NCI-H128 (cell line): ENCODE measurements at regions not wholly inside any gene's neighbourhood (a gene's known extent, or its start where the extent isn't known, plus 50 kb on each side); places are given as distances from the start of the nearest gene placed in this dataset.

Experiments
- DNase-seq: peaks from one replicate; lab custom pipeline; 2025; ENCODE audit not compliant: unreplicated experiment; lab: John Stamatoyannopoulos, UW

DNA sequence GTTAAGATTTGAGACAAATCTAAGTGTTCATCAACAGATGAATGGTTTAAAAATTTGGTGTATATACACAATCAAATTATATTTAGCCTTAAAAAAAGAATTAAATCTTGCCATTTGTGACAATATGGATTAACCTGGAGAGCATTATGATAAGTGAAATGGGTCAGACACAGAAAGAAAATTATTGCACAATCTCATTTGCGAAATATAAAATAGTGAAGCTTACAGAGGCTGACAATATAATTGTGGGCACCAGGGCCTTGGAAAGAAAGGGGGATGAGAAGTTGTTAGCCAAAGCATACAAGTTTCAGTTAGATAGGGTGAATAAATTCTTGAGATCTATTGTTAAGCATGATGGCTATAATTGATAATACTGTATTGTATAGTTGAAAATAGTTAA, 883.0 kb downstream of the TECRL start:
- DNase-seq: no peak

GRCh38 chr4:63524764-63525163, 884.5 kb downstream of the TECRL start:
- no peak for DNase-seq

GRCh38 chr4:63505714-63506460, 903.4 kb downstream of the TECRL start:
- DNase-seq: no peak

- DNase-seq: no peak
Observed at GRCh38 chr4:63493265-63493664, 916.0 kb downstream of the TECRL start.

DNA sequence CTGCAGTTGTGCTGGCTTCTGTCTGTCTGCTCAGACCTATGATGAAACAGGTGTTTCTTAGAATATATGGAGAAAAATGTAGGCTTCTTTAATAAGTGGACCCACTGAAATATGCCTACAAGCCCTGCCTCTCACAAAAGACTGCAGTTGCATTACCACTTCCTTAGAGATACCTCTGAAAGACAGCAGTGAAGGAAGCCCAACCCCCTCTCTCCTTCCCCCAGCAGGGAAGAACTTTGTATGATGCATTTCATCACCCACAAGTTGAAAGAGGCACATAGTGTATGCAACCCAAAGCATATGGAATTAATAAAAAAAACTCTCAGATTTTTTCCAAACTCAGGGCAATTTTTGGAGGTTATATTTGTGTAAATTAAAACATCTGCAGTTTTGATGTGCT, 916.7 kb downstream of the TECRL start:
- DNase-seq: no peak

DNA sequence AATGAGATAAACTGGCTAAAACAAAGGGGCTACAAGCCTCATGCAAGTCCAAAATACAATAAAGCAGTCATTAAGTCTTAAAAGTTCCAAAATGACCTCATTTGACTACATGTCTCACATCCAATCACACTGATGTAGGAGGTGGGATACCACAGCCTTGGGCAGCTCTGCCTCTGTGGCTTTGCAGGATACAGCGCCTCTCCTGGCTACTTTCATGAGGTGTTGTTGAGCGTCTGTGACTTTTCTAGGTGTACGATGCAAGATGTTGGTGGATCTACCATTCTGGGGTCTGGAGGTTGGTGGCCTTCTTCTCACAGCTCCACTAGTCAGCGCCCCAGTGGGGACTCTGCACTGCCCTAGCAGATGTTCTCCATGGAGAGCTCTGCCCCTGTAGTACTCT, 944.9 kb downstream of the TECRL start:
- DNase-seq: no peak

DNA sequence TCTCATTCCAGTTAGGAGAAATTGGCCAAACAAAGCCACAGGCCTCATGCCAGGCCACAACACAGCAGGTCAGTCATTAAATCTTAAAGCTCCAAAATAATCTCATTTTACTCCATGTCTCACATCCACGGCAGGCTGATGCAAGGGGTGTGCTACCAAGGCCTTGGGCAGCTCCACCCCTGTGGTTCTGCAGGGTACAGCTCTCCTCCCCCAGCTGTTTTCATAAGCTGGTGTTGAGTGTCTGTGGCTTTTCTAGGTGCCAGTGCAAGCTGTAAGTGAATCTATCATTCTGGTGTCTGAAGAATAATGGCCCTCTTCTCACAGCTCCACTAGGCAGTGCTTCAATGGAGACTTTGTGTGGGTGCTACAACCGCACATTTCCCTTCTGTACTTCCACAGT, 949.2 kb downstream of the TECRL start:
- DNase-seq: no peak

DNA sequence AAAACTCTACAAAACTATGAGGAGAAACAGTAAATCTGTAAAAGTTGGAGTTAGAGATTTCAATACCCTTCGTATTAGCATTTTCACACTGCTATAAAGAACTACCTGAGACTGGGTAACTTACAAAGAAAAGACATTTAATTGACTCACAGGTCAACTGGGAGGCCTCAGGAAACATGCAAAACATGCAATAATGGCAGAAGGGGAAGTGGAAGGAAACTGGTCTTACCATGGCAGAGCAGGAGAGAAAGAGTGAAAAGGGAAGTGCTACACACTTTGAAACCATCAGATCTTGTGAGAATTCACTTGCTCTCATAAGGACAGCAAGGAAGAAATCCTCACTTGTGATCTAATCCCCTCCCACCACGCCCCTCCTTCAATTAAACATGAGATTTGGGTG, 949.9 kb downstream of the TECRL start:
- DNase-seq: no peak

GRCh38 chr4:63458010-63458409, 951.2 kb downstream of the TECRL start:
- DNase-seq: no peak

GRCh38 chr4:63440236-63440635, 969.0 kb downstream of the TECRL start:
- no peak for DNase-seq

DNA sequence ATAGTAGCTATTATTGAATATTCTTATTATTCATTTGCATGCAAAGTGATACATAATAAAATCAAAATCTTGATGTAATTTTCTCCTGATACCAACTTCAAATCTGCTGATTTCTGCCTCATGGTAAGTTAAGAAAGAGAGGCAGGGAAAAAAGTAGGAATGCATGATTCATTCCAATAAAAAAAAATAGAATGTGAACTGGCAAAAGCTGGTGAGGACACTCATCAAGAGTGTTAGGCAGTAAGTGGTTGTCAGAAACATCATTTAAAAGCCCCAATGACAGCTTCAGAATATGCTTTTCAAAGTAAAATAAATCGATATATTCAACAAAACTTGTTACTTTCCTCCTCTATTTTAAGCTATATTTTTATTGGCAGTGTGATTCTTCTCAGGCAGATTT, 979.1 kb downstream of the TECRL start:
- no peak for DNase-seq

GRCh38 chr4:63396269-63396668, 1013.0 kb downstream of the TECRL start:
- no peak for DNase-seq

DNA sequence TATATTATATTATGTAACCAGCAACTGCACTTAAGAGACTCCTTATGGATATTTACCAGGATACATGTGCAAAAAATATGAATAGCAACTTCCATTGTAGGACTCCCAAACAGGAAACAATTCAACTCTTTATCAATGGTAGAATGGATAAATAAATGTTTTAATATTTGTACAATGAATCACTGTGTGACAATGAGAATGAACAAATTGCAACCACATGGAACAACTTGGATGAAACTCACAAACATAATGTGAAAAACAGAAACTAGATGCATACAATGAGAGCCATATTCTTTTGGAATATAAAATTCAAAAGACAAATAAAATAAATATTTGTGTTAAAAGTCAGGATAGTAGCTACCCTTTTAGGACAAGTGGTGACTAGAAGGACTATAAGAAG, 1015.7 kb downstream of the TECRL start:
- DNase-seq: no peak

GRCh38 chr4:63379750-63380522, 1029.3 kb downstream of the TECRL start:
- DNase-seq: no peak

GRCh38 chr4:63371001-63371400, 1038.2 kb downstream of the TECRL start:
- DNase-seq: no peak

DNA sequence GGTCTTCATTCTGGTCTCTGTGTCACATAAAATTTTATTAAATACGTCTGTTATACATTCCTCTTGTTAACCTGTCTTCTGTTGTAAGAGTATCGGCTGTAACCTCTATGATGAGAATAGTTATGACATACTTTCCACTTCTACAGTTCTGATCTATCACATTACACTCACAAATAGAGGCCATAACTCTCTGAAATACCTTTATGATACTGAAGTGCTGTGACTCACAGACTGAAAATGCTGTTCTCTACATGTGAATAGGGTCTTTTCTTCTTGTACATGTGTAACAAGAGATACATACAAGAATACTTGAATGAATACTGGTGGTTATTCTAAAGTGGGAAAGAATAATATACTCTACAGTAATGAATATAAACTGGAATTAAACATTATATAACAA, 1047.6 kb downstream of the TECRL start:
- no peak for DNase-seq

GRCh38 chr4:63361066-63361465, 1048.2 kb downstream of the TECRL start:
- no peak for DNase-seq

GRCh38 chr4:63349674-63350025, 1059.6 kb downstream of the TECRL start:
- DNase-seq: no peak

DNA sequence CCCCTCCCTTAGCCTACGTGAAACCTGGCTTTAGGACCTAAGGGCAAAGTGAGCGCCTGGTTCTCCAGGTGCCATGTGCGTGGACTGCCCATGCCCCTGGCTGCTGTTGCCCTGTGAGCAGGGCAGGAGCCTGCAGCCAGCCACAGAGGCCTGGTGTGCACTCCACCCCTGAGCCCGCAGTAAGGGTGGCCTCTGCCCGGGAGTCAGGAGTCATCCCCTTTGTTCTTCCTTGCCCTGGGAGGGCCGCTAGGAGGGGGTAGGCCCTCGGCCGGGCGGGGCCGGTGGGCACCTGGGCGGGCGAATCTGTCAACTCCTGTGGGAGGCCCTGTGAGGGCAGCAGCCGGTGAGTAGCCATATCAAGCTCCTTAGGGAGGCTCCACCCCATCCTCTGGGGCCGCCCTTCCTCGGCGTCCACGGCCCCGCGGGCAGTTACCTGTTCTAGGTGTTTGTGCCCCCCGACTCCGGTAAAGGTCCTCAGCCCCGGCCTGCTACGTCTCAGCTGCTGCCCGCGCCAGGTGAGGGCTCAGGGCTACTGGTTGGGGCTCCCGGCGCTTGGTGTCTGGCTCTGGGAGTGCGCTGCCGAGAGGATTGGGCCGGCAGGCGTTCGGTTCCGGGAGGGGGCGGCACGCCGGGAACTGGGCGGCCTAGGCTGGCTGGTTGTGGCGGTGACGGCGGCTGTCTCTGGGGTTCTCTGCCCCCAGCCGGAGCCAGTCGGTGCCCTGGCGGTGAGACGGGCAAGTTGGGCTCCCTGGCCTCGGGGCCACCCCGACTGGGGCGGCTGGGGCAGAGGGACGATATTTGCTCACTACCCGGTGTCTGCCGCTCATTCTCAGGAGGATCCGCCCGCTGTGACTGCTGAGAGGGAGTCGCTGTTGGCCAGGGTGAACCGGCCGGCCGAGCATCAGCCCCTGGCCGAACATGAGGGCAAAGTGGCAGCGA, 1060.2 kb downstream of the TECRL start:
- no peak for DNase-seq

DNA sequence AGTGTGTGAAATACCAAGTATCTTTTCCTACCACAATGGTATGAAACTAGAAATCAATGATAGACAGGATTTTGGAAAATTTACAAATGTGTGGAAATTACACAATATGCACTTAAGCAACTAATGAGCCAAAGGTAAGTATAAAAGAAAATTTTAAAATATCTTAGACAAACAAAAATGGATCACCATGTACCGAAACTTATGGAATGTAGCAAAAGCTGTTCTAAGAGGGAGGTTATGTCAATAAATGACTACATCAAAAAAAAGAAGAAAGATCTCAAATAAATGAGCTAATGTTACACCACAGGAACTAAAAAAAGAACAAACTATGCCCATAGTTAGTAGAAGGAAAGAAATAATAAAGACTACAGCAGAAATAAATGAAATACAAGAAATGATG, 1084.1 kb downstream of the TECRL start:
- DNase-seq: no peak

GRCh38 chr4:63316633-63317032, 1092.6 kb downstream of the TECRL start:
- DNase-seq: no peak

DNA sequence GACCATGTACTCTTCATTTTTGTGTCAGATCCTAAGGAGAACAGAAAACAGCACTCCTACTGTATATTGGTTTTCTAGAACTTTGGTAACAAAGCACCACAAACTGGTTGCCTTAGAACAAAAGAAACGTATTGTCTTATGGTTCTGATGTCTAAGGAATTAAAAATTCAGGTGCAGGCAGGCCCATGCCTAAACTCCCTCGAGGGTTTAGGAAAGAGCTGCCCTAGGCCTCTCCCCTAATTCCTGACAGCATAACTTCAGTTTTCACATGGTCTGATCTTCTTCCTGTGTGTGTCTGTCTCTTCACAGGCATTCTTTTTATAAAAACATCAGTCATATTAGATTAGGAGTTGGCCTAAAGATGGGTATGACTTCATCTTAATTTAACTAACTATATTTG, 1093.6 kb downstream of the TECRL start:
- no peak for DNase-seq
